NT2/D1 (cell line): ENCODE measurements at regions not wholly inside any gene's neighbourhood (a gene's known extent, or its start where the extent isn't known, plus 50 kb on each side); places are given as distances from the start of the nearest gene placed in this dataset.
"Not testable (repeated sequence)": the region's sequence is repeated elsewhere in the genome, so short reads cannot be mapped to it uniquely, and the experiment has no call there.

Source experiments
- DNase-seq: peaks from one replicate; pipeline ENCODE4 v3.0.0-alpha.2; 2011; ENCODE audit warnings: low read depth, low spot score
- H3K27me3 ChIP-seq: 2 replicates; pipeline ENCODE4 v1.6.0; 2011; ENCODE audit warnings: mild to moderate bottlenecking; ENCODE audit not compliant: insufficient read length, insufficient read depth
- H3K36me3 ChIP-seq: 2 replicates; pipeline ENCODE4 v1.6.1; 2011; ENCODE audit warnings: mild to moderate bottlenecking, low read length, mixed read lengths; ENCODE audit not compliant: insufficient read depth, insufficient read length
- H3K4me1 ChIP-seq: 2 replicates; pipeline ENCODE4 v1.5.1; 2011; ENCODE audit not compliant: insufficient read depth, insufficient read length
- H3K4me3 ChIP-seq: 2 replicates; pipeline ENCODE4 v1.5.1; 2011; ENCODE audit warnings: low read depth; ENCODE audit not compliant: insufficient read length
- H3K9ac ChIP-seq: 2 replicates; pipeline ENCODE4 v1.6.0; 2011; ENCODE audit warnings: low read depth; ENCODE audit not compliant: insufficient read length
- H3K9me3 ChIP-seq: 2 replicates; pipeline ENCODE4 v1.5.1; 2011; ENCODE audit warnings: mild to moderate bottlenecking, low read length; ENCODE audit not compliant: insufficient read depth
- SUZ12 ChIP-seq: IDR thresholded peaks from 2 replicates; pipeline ENCODE4 v1.6.1; 2011; ENCODE audit not compliant: insufficient read length, insufficient read depth; ENCODE audit errors: extremely low read depth
- YY1 ChIP-seq: IDR thresholded peaks from 2 replicates; pipeline ENCODE4 v1.6.1; 2011; ENCODE audit not compliant: insufficient read length, insufficient read depth
- ZNF274 ChIP-seq: IDR thresholded peaks from 2 replicates; pipeline ENCODE4 v1.6.1; 2011; ENCODE audit warnings: mild to moderate bottlenecking, low read depth, low read length

GRCh38 chr7:32217341-32218153 lies 147.3 kb upstream of the PDE1C start:
- H3K4me3 ChIP-seq = no peak overlapping the region
- no peaks in the 10 kb centered on the region for H3K9me3 ChIP-seq
- H3K4me1 ChIP-seq = no peaks in the 10 kb centered on the region
- DNase-seq = no peak
- H3K27me3 ChIP-seq = no peaks in the 10 kb centered on the region
- TF ChIP-seq ZNF274 (no peak), YY1 (no peak), SUZ12 (no peak)
- no peak overlapping the region for H3K9ac ChIP-seq
- no peaks in the 10 kb centered on the region for H3K36me3 ChIP-seq

- no peaks in the 10 kb centered on the region for H3K36me3 ChIP-seq
- DNase-seq = no peak
- no peak overlapping the region for H3K4me3 ChIP-seq
- no peak overlapping the region for H3K9ac ChIP-seq
- H3K9me3 ChIP-seq = no peaks in the 10 kb centered on the region
- TF ChIP-seq ZNF274 (no peak), SUZ12 (no peak), YY1 (no peak)
- H3K4me1 ChIP-seq = no peaks in the 10 kb centered on the region
- H3K27me3 ChIP-seq = no peaks in the 10 kb centered on the region
These were observed 146.6 kb upstream of the PDE1C start for GRCh38 chr7:32216759-32217158.

- no peak for DNase-seq
- Histone ChIP-seq H3K9me3 (no peaks in the 10 kb centered on the region), H3K4me3 (no peak overlapping the region), H3K9ac (no peak overlapping the region), H3K4me1 (no peaks in the 10 kb centered on the region), H3K36me3 (no peaks in the 10 kb centered on the region), H3K27me3 (no peaks in the 10 kb centered on the region)
- TF ChIP-seq ZNF274 (no peak), SUZ12 (no peak), YY1 (no peak)
These were observed 145.5 kb upstream of the PDE1C start for GRCh38 chr7:32215697-32216096.

GRCh38 chr7:32214913-32215312 lies 144.7 kb upstream of the PDE1C start:
- TF ChIP-seq SUZ12 (no peak), ZNF274 (no peak), YY1 (no peak)
- H3K4me1 ChIP-seq = no peaks in the 10 kb centered on the region
- H3K9me3 ChIP-seq = no peaks in the 10 kb centered on the region
- no peak overlapping the region for H3K9ac ChIP-seq
- H3K36me3 ChIP-seq = no peaks in the 10 kb centered on the region
- H3K27me3 ChIP-seq = no peaks in the 10 kb centered on the region
- H3K4me3 ChIP-seq = no peak overlapping the region
- DNase-seq = no peak

GRCh38 chr7:32212321-32212720 lies 142.1 kb upstream of the PDE1C start:
- Histone ChIP-seq H3K36me3 (no peaks in the 10 kb centered on the region), H3K9me3 (no peaks in the 10 kb centered on the region), H3K4me3 (no peak overlapping the region), H3K9ac (no peak overlapping the region), H3K27me3 (no peaks in the 10 kb centered on the region), H3K4me1 (no peaks in the 10 kb centered on the region)
- no peak for DNase-seq
- TF ChIP-seq SUZ12 = no peak
- TF ChIP-seq ZNF274 = no peak
- TF ChIP-seq YY1 = no peak

GRCh38 chr7:32206987-32207386 lies 136.8 kb upstream of the PDE1C start:
- H3K9me3 ChIP-seq = no peaks in the 10 kb centered on the region
- DNase-seq = no peak
- no peaks in the 10 kb centered on the region for H3K4me1 ChIP-seq
- peaks cover 2% of the 10 kb centered on the region for H3K27me3 ChIP-seq
- no peaks in the 10 kb centered on the region for H3K36me3 ChIP-seq
- H3K9ac ChIP-seq = no peak overlapping the region
- H3K4me3 ChIP-seq = no peak overlapping the region
- no peak for TF ChIP-seq ZNF274
- no peak for TF ChIP-seq SUZ12
- TF ChIP-seq YY1 = no peak

GRCh38 chr7:32206488-32206887 lies 136.3 kb upstream of the PDE1C start:
- Histone ChIP-seq H3K4me3 (no peak overlapping the region), H3K27me3 (peaks cover 2% of the 10 kb centered on the region), H3K9me3 (no peaks in the 10 kb centered on the region), H3K4me1 (no peaks in the 10 kb centered on the region), H3K36me3 (no peaks in the 10 kb centered on the region), H3K9ac (no peak overlapping the region)
- TF ChIP-seq YY1 (no peak), SUZ12 (no peak)
- DNase-seq = no peak

- not testable (repeated sequence) for H3K36me3 ChIP-seq, H3K27me3 ChIP-seq, H3K9ac ChIP-seq, H3K4me1 ChIP-seq, H3K4me3 ChIP-seq, DNase-seq, H3K9me3 ChIP-seq
These were observed 135.2 kb upstream of the PDE1C start for GRCh38 chr7:32205298-32205824.
